ENCODE measurements at regions not wholly inside any gene's neighbourhood (a gene's known extent, or its start where the extent isn't known, plus 50 kb on each side); places are given as distances from the start of the nearest gene placed in this dataset.
"Not testable (repeated sequence)": the region's sequence is repeated elsewhere in the genome, so short reads cannot be mapped to it uniquely, and the experiment has no call there.

DNA sequence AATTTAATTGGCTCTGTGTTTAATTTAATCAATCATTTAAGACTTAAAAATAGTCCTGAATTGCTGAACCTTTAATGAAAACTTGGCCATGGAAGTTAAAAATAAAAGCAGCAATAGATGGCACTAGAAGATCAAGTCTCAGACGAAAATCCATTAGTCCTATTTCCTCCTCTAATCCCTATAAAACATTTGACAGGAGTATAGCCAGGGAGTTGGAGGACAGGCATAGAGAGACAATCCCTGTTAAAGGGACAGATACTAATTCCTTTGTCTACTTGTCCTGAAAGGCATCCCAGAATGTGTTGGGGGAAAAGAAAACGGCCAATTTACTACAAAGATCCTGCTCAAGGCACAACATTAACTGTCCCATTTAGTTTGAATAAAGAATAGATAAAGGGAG is 276.3 kb upstream of the TACR3 start:
- no peak for DNase-seq (ENCODE audit: low read depth)
- no peak overlapping the region for H3K9ac ChIP-seq (ENCODE audit: low read length)
- no peaks in the 10 kb centered on the region for H3K27me3 ChIP-seq (replicated peaks; ENCODE audit: control insufficient read depth, insufficient read depth, low read length)
- peaks cover 10% of the 10 kb centered on the region for H3K9me3 ChIP-seq (ENCODE audit: control insufficient read depth, low read length)
- peaks cover 5% of the 10 kb centered on the region for H3K4me1 ChIP-seq (ENCODE audit: control insufficient read depth, insufficient read depth, low read length)
- H3K4me3 ChIP-seq (ENCODE audit: low read length) = no peak overlapping the region
- H3K36me3 ChIP-seq (ENCODE audit: control insufficient read depth, insufficient read depth, low read length, severe bottlenecking) = no peaks in the 10 kb centered on the region

DNA sequence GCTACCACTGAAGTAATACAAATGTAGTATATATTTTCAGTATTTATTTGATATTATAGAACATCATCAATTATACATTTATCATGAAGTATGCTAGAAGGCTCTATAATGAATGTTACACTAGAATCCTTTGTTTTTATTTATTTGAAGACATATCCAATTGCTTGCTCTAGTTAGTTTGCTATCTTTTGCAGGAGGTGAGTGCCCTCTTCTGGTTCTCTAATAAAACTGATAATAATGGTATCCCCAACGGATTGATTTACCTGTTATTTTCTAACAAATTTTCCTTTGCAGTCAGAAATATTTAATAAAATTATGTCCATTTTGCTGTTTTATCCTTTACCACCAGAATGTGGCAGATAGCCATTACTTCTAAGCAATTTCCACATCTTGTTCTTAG is 274.3 kb upstream of the TACR3 start:
- no peak overlapping the region for H3K4me3 ChIP-seq (ENCODE audit: low read length)
- peaks cover 10% of the 10 kb centered on the region for H3K9me3 ChIP-seq (ENCODE audit: control insufficient read depth, low read length)
- H3K4me1 ChIP-seq (ENCODE audit: control insufficient read depth, insufficient read depth, low read length) = peaks cover 5% of the 10 kb centered on the region
- H3K9ac ChIP-seq (ENCODE audit: low read length) = no peak overlapping the region
- no peak for DNase-seq (ENCODE audit: low read depth)
- H3K36me3 ChIP-seq (ENCODE audit: control insufficient read depth, insufficient read depth, low read length, severe bottlenecking) = no peaks in the 10 kb centered on the region
- H3K27me3 ChIP-seq (replicated peaks; ENCODE audit: control insufficient read depth, insufficient read depth, low read length) = no peaks in the 10 kb centered on the region

DNA sequence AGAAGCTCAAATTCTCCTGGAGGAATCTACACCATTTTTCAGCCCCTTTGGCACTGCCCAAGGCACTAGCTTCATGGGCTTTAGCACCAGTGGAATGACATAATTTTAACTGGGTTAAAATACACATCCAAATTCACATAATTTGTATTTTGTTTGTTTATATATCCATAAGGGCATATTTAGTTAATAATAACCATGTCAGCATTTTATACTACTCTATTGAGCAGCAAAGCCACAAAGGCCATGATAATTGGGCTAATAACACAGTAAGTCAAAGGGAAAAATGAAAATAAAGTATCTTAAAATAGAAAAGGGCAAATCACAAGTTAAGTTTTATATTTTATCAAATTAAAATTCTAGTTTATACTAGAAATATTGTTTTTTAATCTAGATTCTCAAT is 262.7 kb upstream of the TACR3 start:
- Histone ChIP-seq H3K36me3 (ENCODE audit: control insufficient read depth, insufficient read depth, low read length, severe bottlenecking) (no peaks in the 10 kb centered on the region), H3K9me3 (ENCODE audit: control insufficient read depth, low read length) (peaks cover 4% of the 10 kb centered on the region), H3K4me1 (ENCODE audit: control insufficient read depth, insufficient read depth, low read length) (no peaks in the 10 kb centered on the region), H3K9ac (ENCODE audit: low read length) (no peak overlapping the region), H3K27me3 (replicated peaks; ENCODE audit: control insufficient read depth, insufficient read depth, low read length) (no peaks in the 10 kb centered on the region), H3K4me3 (ENCODE audit: low read length) (no peak overlapping the region)
- no peak for DNase-seq (ENCODE audit: low read depth)

GRCh38 chr4:103948244-103949018 is 228.6 kb upstream of the TACR3 start:
- no peak overlapping the region for H3K4me3 ChIP-seq (ENCODE audit: low read length)
- H3K9me3 ChIP-seq (ENCODE audit: control insufficient read depth, low read length) = peaks cover 5% of the 10 kb centered on the region
- no peaks in the 10 kb centered on the region for H3K36me3 ChIP-seq (ENCODE audit: control insufficient read depth, insufficient read depth, low read length, severe bottlenecking)
- no peaks in the 10 kb centered on the region for H3K27me3 ChIP-seq (replicated peaks; ENCODE audit: control insufficient read depth, insufficient read depth, low read length)
- no peaks in the 10 kb centered on the region for H3K4me1 ChIP-seq (ENCODE audit: control insufficient read depth, insufficient read depth, low read length)
- no peak overlapping the region for H3K9ac ChIP-seq (ENCODE audit: low read length)
- no peak for DNase-seq (ENCODE audit: low read depth)

- DNase-seq (ENCODE audit: low read depth) = no peak
- Histone ChIP-seq H3K9me3 (ENCODE audit: control insufficient read depth, low read length) (peaks cover 5% of the 10 kb centered on the region), H3K36me3 (ENCODE audit: control insufficient read depth, insufficient read depth, low read length, severe bottlenecking) (no peaks in the 10 kb centered on the region), H3K9ac (ENCODE audit: low read length) (no peak overlapping the region), H3K4me1 (ENCODE audit: control insufficient read depth, insufficient read depth, low read length) (no peaks in the 10 kb centered on the region), H3K4me3 (ENCODE audit: low read length) (no peak overlapping the region), H3K27me3 (replicated peaks; ENCODE audit: control insufficient read depth, insufficient read depth, low read length) (no peaks in the 10 kb centered on the region)
Observed at GRCh38 chr4:103947617-103948016, 227.8 kb upstream of the TACR3 start.

GRCh38 chr4:103946621-103947268 is 227.0 kb upstream of the TACR3 start:
- H3K4me1 ChIP-seq (ENCODE audit: control insufficient read depth, insufficient read depth, low read length); H3K36me3 ChIP-seq (ENCODE audit: control insufficient read depth, insufficient read depth, low read length, severe bottlenecking); H3K27me3 ChIP-seq (replicated peaks; ENCODE audit: control insufficient read depth, insufficient read depth, low read length); H3K4me3 ChIP-seq (ENCODE audit: low read length); H3K9ac ChIP-seq (ENCODE audit: low read length); DNase-seq (ENCODE audit: low read depth); H3K9me3 ChIP-seq (ENCODE audit: control insufficient read depth, low read length): not testable (repeated sequence)

- Histone ChIP-seq H3K36me3 (ENCODE audit: control insufficient read depth, insufficient read depth, low read length, severe bottlenecking) (no peaks in the 10 kb centered on the region), H3K9me3 (ENCODE audit: control insufficient read depth, low read length) (no peaks in the 10 kb centered on the region), H3K4me1 (ENCODE audit: control insufficient read depth, insufficient read depth, low read length) (no peaks in the 10 kb centered on the region), H3K4me3 (ENCODE audit: low read length) (no peak overlapping the region), H3K9ac (ENCODE audit: low read length) (no peak overlapping the region), H3K27me3 (replicated peaks; ENCODE audit: control insufficient read depth, insufficient read depth, low read length) (peaks cover 17% of the 10 kb centered on the region)
- no peak for DNase-seq (ENCODE audit: low read depth)
Observed at GRCh38 chr4:103938488-103938887, 218.7 kb upstream of the TACR3 start.

DNA sequence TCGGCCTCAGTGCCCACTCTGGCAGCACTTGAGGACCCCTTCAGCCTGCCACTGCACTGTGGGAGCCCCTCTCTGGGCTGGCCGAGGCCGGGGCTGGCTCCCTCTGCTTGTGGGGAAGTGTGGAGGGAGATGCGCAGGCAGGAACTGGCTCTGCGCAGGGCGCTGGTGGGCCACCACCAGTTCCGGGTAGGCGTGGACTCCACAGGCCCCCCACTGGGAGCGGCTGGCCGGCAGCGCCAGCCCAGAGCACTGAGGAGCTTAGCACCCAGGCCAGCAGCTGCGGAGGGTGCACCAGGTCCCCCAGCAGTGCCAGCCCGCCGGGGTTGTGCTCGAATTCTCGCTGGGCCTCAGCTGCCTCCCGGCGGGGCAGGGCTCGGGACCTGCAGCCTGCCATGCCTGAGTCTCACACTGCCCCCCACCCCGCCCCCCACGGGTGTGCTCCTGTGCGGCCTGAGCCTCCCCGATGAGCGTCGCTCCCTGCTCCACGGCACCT is 216.9 kb upstream of the TACR3 start:
- Histone ChIP-seq H3K4me1 (ENCODE audit: control insufficient read depth, insufficient read depth, low read length) (no peaks in the 10 kb centered on the region), H3K27me3 (replicated peaks; ENCODE audit: control insufficient read depth, insufficient read depth, low read length) (peaks cover 17% of the 10 kb centered on the region), H3K4me3 (ENCODE audit: low read length) (no peak overlapping the region), H3K36me3 (ENCODE audit: control insufficient read depth, insufficient read depth, low read length, severe bottlenecking) (no peaks in the 10 kb centered on the region), H3K9me3 (ENCODE audit: control insufficient read depth, low read length) (no peaks in the 10 kb centered on the region), H3K9ac (ENCODE audit: low read length) (no peak overlapping the region)
- no peak for DNase-seq (ENCODE audit: low read depth)

DNA sequence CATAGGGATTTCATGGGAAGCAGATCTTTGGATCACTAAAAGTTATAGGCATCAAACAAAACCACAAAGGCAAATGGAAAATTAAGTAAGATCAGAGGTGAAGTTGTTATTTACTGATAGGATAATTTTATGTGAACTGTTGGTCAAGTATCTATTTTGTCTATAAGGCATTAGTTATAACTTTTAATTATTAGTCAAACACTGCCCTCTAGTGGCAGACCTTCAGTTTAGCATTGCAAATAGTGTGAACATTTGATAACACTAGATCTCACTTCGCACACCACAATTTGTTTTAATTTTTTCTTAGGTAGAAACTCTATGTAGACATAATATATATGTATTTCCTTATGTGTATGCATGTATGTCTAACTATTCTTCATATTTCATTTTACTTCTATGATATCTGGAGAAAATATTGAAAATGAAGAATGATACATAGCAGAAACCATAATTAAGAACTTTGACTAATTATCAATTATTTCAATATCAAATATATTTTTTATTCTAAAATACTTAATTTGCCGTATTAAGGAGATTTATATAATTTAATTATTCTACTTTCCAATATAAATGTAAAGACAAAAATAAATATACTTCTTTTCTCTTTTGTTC is 214.5 kb upstream of the TACR3 start:
- H3K36me3 ChIP-seq (ENCODE audit: control insufficient read depth, insufficient read depth, low read length, severe bottlenecking) = no peaks in the 10 kb centered on the region
- H3K4me1 ChIP-seq (ENCODE audit: control insufficient read depth, insufficient read depth, low read length) = no peaks in the 10 kb centered on the region
- no peaks in the 10 kb centered on the region for H3K9me3 ChIP-seq (ENCODE audit: control insufficient read depth, low read length)
- H3K4me3 ChIP-seq (ENCODE audit: low read length) = no peak overlapping the region
- DNase-seq (ENCODE audit: low read depth) = peak; percentile 76
- no peak overlapping the region for H3K9ac ChIP-seq (ENCODE audit: low read length)
- H3K27me3 ChIP-seq (replicated peaks; ENCODE audit: control insufficient read depth, insufficient read depth, low read length) = peaks cover 15% of the 10 kb centered on the region

- Histone ChIP-seq H3K9ac (ENCODE audit: low read length) (no peak overlapping the region), H3K9me3 (ENCODE audit: control insufficient read depth, low read length) (no peaks in the 10 kb centered on the region), H3K36me3 (ENCODE audit: control insufficient read depth, insufficient read depth, low read length, severe bottlenecking) (no peaks in the 10 kb centered on the region), H3K27me3 (replicated peaks; ENCODE audit: control insufficient read depth, insufficient read depth, low read length) (no peaks in the 10 kb centered on the region), H3K4me3 (ENCODE audit: low read length) (no peak overlapping the region), H3K4me1 (ENCODE audit: control insufficient read depth, insufficient read depth, low read length) (no peaks in the 10 kb centered on the region)
- DNase-seq (ENCODE audit: low read depth) = no peak
Observed at GRCh38 chr4:103928370-103928769, 208.6 kb upstream of the TACR3 start.

DNA sequence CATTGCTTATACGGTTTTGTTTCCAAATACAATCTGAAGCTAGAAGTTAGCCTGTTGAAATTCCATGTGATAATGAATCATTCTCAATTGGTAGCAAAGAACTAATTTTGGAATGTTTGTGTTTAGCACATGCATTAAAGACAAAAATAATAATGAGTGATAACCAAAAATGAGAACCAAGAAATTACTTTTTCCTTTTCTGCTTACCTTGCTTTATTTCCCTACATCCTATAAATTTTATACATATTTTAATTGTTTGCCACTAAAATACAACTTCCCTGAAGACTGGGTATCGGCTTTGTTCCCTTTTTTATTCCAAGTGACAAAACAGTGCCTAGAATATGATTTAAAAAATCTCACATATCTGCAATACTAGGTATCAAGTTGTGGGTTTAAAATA is 203.8 kb upstream of the TACR3 start:
- Histone ChIP-seq H3K27me3 (replicated peaks; ENCODE audit: control insufficient read depth, insufficient read depth, low read length) (no peaks in the 10 kb centered on the region), H3K4me3 (ENCODE audit: low read length) (no peak overlapping the region)
- DNase-seq (ENCODE audit: low read depth) = no peak

More for the DNA sequence above, 203.8 kb upstream of the TACR3 start:
- no peak overlapping the region for H3K9ac ChIP-seq (ENCODE audit: low read length)
- H3K4me1 ChIP-seq (ENCODE audit: control insufficient read depth, insufficient read depth, low read length) = no peaks in the 10 kb centered on the region
- no peaks in the 10 kb centered on the region for H3K36me3 ChIP-seq (ENCODE audit: control insufficient read depth, insufficient read depth, low read length, severe bottlenecking)
- H3K9me3 ChIP-seq (ENCODE audit: control insufficient read depth, low read length) = no peaks in the 10 kb centered on the region
